H1 (cell line): ENCODE measurements at regions not wholly inside any gene's neighbourhood (a gene's known extent, or its start where the extent isn't known, plus 50 kb on each side); places are given as distances from the start of the nearest gene placed in this dataset.

Source experiments
- TF ChIP-seq, protein P1 (sequence below): fragments of 300-600 bp; sonication (generic); IDR thresholded peaks from 2 replicates; pipeline ENCODE4 v1.7.1; 2012; ENCODE audit warnings: low read length, moderate library complexity, mild to moderate bottlenecking, inconsistent platforms; ENCODE audit not compliant: insufficient replicate concordance

DNA sequence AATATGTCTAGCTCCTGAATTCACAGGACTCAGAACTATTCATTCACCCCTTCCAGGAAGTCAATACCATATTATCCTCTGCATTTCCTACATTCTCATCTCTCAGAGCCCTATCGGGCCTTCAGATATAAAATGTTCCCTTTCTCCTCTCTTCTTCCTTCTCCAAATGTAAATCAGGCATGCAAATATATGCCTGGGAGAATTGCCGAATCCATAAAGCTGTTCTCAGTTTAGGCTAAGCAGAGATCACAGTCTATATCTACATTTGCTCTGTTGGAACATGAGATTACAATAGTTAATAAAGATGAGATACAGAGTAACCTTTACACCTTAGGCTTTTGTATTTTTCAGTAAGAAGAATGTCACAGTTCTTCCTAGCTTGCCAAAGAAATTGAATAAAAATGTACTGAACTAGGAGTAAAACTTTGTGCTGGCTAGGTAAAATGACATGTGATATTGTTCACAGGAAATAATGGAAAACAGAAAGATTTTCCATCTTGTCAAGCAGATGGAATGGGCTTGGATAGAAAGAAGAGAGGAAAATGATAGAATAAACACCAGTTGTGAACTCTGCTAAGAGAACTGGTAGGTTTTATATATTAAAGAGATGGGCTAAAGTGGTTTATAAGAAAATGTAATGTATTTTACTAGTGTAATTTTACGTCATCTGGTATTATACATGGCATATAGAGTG is 161.5 kb downstream of the NRIP1 start (continued):
- TF ChIP-seq, protein P1, sequence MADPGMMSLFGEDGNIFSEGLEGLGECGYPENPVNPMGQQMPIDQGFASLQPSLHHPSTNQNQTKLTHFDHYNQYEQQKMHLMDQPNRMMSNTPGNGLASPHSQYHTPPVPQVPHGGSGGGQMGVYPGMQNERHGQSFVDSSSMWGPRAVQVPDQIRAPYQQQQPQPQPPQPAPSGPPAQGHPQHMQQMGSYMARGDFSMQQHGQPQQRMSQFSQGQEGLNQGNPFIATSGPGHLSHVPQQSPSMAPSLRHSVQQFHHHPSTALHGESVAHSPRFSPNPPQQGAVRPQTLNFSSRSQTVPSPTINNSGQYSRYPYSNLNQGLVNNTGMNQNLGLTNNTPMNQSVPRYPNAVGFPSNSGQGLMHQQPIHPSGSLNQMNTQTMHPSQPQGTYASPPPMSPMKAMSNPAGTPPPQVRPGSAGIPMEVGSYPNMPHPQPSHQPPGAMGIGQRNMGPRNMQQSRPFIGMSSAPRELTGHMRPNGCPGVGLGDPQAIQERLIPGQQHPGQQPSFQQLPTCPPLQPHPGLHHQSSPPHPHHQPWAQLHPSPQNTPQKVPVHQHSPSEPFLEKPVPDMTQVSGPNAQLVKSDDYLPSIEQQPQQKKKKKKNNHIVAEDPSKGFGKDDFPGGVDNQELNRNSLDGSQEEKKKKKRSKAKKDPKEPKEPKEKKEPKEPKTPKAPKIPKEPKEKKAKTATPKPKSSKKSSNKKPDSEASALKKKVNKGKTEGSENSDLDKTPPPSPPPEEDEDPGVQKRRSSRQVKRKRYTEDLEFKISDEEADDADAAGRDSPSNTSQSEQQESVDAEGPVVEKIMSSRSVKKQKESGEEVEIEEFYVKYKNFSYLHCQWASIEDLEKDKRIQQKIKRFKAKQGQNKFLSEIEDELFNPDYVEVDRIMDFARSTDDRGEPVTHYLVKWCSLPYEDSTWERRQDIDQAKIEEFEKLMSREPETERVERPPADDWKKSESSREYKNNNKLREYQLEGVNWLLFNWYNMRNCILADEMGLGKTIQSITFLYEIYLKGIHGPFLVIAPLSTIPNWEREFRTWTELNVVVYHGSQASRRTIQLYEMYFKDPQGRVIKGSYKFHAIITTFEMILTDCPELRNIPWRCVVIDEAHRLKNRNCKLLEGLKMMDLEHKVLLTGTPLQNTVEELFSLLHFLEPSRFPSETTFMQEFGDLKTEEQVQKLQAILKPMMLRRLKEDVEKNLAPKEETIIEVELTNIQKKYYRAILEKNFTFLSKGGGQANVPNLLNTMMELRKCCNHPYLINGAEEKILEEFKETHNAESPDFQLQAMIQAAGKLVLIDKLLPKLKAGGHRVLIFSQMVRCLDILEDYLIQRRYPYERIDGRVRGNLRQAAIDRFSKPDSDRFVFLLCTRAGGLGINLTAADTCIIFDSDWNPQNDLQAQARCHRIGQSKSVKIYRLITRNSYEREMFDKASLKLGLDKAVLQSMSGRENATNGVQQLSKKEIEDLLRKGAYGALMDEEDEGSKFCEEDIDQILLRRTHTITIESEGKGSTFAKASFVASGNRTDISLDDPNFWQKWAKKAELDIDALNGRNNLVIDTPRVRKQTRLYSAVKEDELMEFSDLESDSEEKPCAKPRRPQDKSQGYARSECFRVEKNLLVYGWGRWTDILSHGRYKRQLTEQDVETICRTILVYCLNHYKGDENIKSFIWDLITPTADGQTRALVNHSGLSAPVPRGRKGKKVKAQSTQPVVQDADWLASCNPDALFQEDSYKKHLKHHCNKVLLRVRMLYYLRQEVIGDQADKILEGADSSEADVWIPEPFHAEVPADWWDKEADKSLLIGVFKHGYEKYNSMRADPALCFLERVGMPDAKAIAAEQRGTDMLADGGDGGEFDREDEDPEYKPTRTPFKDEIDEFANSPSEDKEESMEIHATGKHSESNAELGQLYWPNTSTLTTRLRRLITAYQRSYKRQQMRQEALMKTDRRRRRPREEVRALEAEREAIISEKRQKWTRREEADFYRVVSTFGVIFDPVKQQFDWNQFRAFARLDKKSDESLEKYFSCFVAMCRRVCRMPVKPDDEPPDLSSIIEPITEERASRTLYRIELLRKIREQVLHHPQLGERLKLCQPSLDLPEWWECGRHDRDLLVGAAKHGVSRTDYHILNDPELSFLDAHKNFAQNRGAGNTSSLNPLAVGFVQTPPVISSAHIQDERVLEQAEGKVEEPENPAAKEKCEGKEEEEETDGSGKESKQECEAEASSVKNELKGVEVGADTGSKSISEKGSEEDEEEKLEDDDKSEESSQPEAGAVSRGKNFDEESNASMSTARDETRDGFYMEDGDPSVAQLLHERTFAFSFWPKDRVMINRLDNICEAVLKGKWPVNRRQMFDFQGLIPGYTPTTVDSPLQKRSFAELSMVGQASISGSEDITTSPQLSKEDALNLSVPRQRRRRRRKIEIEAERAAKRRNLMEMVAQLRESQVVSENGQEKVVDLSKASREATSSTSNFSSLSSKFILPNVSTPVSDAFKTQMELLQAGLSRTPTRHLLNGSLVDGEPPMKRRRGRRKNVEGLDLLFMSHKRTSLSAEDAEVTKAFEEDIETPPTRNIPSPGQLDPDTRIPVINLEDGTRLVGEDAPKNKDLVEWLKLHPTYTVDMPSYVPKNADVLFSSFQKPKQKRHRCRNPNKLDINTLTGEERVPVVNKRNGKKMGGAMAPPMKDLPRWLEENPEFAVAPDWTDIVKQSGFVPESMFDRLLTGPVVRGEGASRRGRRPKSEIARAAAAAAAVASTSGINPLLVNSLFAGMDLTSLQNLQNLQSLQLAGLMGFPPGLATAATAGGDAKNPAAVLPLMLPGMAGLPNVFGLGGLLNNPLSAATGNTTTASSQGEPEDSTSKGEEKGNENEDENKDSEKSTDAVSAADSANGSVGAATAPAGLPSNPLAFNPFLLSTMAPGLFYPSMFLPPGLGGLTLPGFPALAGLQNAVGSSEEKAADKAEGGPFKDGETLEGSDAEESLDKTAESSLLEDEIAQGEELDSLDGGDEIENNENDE, result no peak
